LNCaP clone FGC (cell line): ENCODE measurements at regions not wholly inside any gene's neighbourhood (a gene's known extent, or its start where the extent isn't known, plus 50 kb on each side); places are given as distances from the start of the nearest gene placed in this dataset.

ENCODE experiments used
- DNase-seq: peaks from one replicate; pipeline ENCODE4 v3.0.0-alpha.2; 2011; ENCODE audit warnings: low read depth
- H3K4me3 ChIP-seq: 2 replicates; pipeline ENCODE4 v1.5.1; 2011; ENCODE audit warnings: mild to moderate bottlenecking, low read depth, low read length, control low read depth
- TF ChIP-seq, protein P1 (sequence below): IDR thresholded peaks from 2 replicates; pipeline ENCODE4 v1.5.1; 2012; ENCODE audit warnings: mild to moderate bottlenecking; ENCODE audit not compliant: control insufficient read depth, insufficient read depth; ENCODE audit errors: extremely low read depth

DNA sequence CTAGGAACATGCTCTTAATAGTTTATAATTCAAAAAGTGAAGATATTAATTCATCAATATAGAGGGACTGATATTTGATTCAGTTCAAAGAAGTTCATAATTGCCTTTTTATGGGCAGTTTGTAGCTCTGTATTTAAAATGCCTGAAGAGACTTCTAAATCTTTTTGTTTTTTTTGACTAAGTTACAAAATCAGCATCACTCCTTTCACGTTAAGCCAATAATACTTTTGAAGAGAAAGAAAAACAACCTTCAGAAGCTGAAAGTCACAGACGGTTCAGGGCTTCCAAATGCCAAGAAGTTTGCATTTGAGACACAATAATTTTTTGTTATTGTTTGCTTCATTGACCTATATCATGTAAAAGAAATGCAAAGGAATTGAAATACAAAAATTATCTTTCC lies 394.6 kb upstream of the NR2F2 start:
- DNase-seq: no peak
- H3K4me3 ChIP-seq: no peak overlapping the region
- TF ChIP-seq, protein P1, sequence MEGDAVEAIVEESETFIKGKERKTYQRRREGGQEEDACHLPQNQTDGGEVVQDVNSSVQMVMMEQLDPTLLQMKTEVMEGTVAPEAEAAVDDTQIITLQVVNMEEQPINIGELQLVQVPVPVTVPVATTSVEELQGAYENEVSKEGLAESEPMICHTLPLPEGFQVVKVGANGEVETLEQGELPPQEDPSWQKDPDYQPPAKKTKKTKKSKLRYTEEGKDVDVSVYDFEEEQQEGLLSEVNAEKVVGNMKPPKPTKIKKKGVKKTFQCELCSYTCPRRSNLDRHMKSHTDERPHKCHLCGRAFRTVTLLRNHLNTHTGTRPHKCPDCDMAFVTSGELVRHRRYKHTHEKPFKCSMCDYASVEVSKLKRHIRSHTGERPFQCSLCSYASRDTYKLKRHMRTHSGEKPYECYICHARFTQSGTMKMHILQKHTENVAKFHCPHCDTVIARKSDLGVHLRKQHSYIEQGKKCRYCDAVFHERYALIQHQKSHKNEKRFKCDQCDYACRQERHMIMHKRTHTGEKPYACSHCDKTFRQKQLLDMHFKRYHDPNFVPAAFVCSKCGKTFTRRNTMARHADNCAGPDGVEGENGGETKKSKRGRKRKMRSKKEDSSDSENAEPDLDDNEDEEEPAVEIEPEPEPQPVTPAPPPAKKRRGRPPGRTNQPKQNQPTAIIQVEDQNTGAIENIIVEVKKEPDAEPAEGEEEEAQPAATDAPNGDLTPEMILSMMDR: no peak

GRCh38 chr15:95937128-95937528 lies 393.4 kb upstream of the NR2F2 start:
- DNase-seq: no peak
- no peak overlapping the region for H3K4me3 ChIP-seq
- TF ChIP-seq, protein P1: no peak

GRCh38 chr15:95940431-95940985 lies 390.0 kb upstream of the NR2F2 start:
- TF ChIP-seq, protein P1: no peak
- no peak for DNase-seq

DNA sequence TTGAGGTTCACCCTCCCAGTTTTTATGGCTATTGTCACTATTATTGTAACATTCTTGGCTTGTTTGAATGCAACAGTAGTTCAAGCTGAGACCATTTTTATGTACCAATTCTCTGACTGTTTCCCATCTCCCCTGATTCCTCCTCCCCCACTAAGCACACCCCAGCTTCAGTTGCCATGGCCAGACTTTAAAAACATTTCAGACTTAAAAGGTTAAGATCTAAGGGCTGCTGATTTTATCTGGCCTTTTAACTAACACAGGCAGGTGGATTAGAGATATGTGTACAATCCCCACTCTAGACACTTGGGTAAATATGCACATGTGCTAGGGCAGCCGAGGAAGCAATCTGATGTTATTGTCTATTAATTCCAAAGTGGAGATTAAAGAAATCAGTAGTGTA lies 386.3 kb upstream of the NR2F2 start:
- no peak for DNase-seq
- TF ChIP-seq, protein P1: no peak
- H3K4me3 ChIP-seq: no peak overlapping the region

More at GRCh38 chr15:95940431-95940985, 390.0 kb upstream of the NR2F2 start:
- no peak overlapping the region for H3K4me3 ChIP-seq

GRCh38 chr15:95944661-95945255 lies 385.7 kb upstream of the NR2F2 start:
- TF ChIP-seq, protein P1: no peak
- H3K4me3 ChIP-seq: no peak overlapping the region
- no peak for DNase-seq

GRCh38 chr15:95946241-95946640 lies 384.3 kb upstream of the NR2F2 start:
- no peak overlapping the region for H3K4me3 ChIP-seq
- TF ChIP-seq, protein P1: no peak
- no peak for DNase-seq

- no peak for DNase-seq
- H3K4me3 ChIP-seq: no peak overlapping the region
- TF ChIP-seq, protein P1: no peak
Observed at GRCh38 chr15:95946926-95947325, 383.6 kb upstream of the NR2F2 start.
